Endothelial cell (in vitro differentiated cells): ENCODE measurements at regions not wholly inside any gene's neighbourhood (a gene's known extent, or its start where the extent isn't known, plus 50 kb on each side); places are given as distances from the start of the nearest gene placed in this dataset.

ENCODE experiments used
- DNase-seq: peaks from one replicate; pipeline ENCODE4 v3.0.0; 2021; ENCODE audit warnings: low spot score
- H3K27ac Mint-ChIP-seq: one replicate; pipeline ENCODE4 v1.8.0; 2021; ENCODE audit warnings: mixed read lengths, inconsistent platforms; ENCODE audit not compliant: unreplicated experiment
- H3K27me3 Mint-ChIP-seq: one replicate; pipeline ENCODE4 v1.8.0; 2021; ENCODE audit warnings: mild to moderate bottlenecking, moderate library complexity, mixed read lengths, inconsistent platforms; ENCODE audit not compliant: unreplicated experiment
- H3K36me3 Mint-ChIP-seq: one replicate; pipeline ENCODE4 v1.8.0; 2021; ENCODE audit warnings: mild to moderate bottlenecking, low read depth, mixed read lengths, inconsistent platforms; ENCODE audit not compliant: unreplicated experiment
- H3K4me1 Mint-ChIP-seq: one replicate; pipeline ENCODE4 v1.8.0; 2021; ENCODE audit warnings: mild to moderate bottlenecking, mixed read lengths, inconsistent platforms; ENCODE audit not compliant: unreplicated experiment
- H3K4me3 Mint-ChIP-seq: one replicate; pipeline ENCODE4 v1.8.0; 2021; ENCODE audit warnings: mild to moderate bottlenecking, mixed read lengths, inconsistent platforms; ENCODE audit not compliant: unreplicated experiment
- H3K9me3 Mint-ChIP-seq: one replicate; pipeline ENCODE4 v1.8.0; 2021; ENCODE audit warnings: mixed read lengths, inconsistent platforms; ENCODE audit not compliant: unreplicated experiment
- CTCF ChIP-seq: fragments of 200-600 bp; sonication (generic); IDR thresholded peaks from one replicate; pipeline ENCODE4 v1.5.0; 2021; ENCODE audit warnings: antibody characterized with exemption; ENCODE audit not compliant: unreplicated experiment

DNA sequence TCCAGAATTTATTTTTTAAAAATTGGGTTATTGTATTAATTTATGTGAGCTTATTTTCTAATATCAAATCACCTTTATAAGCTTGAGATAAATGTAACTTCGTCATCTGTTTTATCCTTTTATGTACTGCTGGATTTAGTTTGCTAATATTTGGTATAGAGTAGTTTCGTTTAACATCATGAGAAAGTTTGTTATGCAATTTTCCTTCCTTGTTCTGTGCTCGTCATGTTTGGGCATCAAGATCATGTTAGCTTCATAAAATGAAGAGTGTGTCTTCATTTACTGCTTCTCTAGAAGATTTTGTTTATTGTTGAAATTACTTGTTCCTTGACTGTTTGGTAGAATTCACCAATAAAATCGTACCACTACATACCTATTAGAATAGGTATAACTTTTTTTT is 262.1 kb upstream of the SATB1 start:
- DNase-seq: no peak
- Mint-ChIP-seq H3K4me3 (no peak overlapping the region), H3K36me3 (no peaks in the 10 kb centered on the region), H3K4me1 (no peaks in the 10 kb centered on the region), H3K9me3 (no peaks in the 10 kb centered on the region), H3K27me3 (peaks cover 1% of the 10 kb centered on the region), H3K27ac (no peak overlapping the region)
- no peak for TF ChIP-seq CTCF

- DNase-seq: no peak
- Mint-ChIP-seq H3K36me3 (no peaks in the 10 kb centered on the region), H3K4me1 (no peaks in the 10 kb centered on the region), H3K27me3 (no peaks in the 10 kb centered on the region), H3K4me3 (no peak overlapping the region), H3K27ac (no peak overlapping the region), H3K9me3 (no peaks in the 10 kb centered on the region)
- no peak for TF ChIP-seq CTCF
Observed at GRCh38 chr3:18683900-18684299, 258.8 kb upstream of the SATB1 start.

DNA sequence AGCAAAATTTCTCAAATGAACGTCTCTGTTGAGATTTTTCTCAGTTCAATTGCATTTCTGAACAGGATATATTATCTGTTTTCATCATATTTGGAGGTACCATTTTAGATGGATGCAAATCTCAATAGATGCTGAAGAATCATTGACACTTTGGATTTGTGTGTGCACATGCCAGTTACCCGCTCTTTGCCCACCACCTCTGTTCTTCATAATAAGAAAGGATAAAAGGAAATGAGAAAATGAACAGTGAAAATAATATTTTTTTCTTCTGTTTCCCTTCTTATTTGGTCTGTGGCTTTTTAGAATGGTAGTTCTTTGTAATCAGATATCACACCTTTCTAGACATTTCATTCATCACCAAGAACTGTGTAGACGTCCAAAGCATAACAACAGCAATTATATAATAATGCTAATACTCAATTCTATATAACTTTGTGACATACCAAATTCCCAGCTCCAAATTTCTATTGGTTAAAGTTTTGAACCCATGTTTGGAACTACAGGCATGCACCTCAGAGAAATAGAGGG is 256.7 kb upstream of the SATB1 start:
- Mint-ChIP-seq H3K27me3 (no peaks in the 10 kb centered on the region), H3K27ac (no peak overlapping the region)

DNA sequence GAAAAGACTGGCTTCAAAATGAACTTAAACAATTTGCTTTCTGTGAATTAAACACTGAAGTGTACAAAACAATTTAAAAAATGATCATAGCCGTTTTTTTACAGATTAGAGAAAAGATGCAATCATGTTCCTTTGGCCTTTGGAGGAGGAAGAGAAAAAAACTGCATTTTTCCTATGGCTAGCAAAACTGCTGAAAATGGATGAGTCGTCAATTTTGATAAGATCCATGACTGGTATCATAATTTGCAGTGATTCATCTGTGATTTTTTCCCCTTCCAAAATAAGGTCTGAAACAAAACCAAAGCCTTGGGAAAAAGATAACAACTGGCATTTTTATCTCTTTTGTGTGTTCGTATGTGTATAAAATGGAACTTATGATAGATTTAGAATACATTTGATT is 255.6 kb upstream of the SATB1 start:
- H3K9me3 Mint-ChIP-seq: no peaks in the 10 kb centered on the region
- H3K27me3 Mint-ChIP-seq: no peaks in the 10 kb centered on the region
- no peak overlapping the region for H3K27ac Mint-ChIP-seq
- no peak for DNase-seq
- no peak overlapping the region for H3K4me3 Mint-ChIP-seq
- no peak for TF ChIP-seq CTCF
- no peaks in the 10 kb centered on the region for H3K36me3 Mint-ChIP-seq
- H3K4me1 Mint-ChIP-seq: no peaks in the 10 kb centered on the region

More for the DNA sequence above, 256.7 kb upstream of the SATB1 start:
- no peak for TF ChIP-seq CTCF
- H3K36me3 Mint-ChIP-seq: no peaks in the 10 kb centered on the region
- H3K4me3 Mint-ChIP-seq: no peak overlapping the region
- H3K9me3 Mint-ChIP-seq: no peaks in the 10 kb centered on the region
- no peaks in the 10 kb centered on the region for H3K4me1 Mint-ChIP-seq
- no peak for DNase-seq

- H3K27me3 Mint-ChIP-seq: no peaks in the 10 kb centered on the region
- H3K9me3 Mint-ChIP-seq: no peaks in the 10 kb centered on the region
- no peaks in the 10 kb centered on the region for H3K36me3 Mint-ChIP-seq
- no peak overlapping the region for H3K27ac Mint-ChIP-seq
- no peak for DNase-seq
- TF ChIP-seq CTCF: no peak
- H3K4me3 Mint-ChIP-seq: no peak overlapping the region
- no peaks in the 10 kb centered on the region for H3K4me1 Mint-ChIP-seq
Observed at GRCh38 chr3:18679238-18679637, 254.1 kb upstream of the SATB1 start.
